ENCODE measurements at regions not wholly inside any gene's neighbourhood (a gene's known extent, or its start where the extent isn't known, plus 50 kb on each side); places are given as distances from the start of the nearest gene placed in this dataset.

DNA sequence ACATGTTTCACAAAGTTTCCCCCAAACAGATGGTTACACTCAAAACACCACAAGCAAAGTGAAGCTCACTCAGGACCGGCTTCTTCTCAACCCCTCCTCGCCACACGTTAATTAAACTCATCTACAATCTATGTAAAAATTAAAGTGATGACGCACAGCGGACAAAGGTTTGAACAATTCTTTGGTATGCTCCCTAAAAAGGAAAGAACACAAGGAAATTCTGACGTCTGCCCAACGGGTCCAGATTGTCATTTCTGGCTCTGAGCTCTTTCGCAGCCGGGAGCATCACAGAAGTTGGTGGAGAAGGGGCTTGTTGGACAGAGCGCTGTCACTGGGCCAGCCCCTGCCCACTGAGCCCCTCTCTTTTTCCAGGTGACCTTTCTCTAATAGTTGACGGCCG, 173.7 kb upstream of the CHRNA7 start:
- FAIRE-seq, result no peak
- SMC1A ChIA-PET (ENCODE audit: uncharacterized antibody, unreplicated experiment), result no interaction called here
- TF ChIP-seq HDAC2 (IDR thresholded peaks at IDR 0.05) (no peak), POLR2AphosphoS2 (IDR thresholded peaks at IDR 0.05; ENCODE audit: low read depth, low read length) (no peak), E4F1 (IDR thresholded peaks at IDR 0.05; ENCODE audit: borderline replicate concordance, partially characterized antibody) (no peak), TARDBP (IDR thresholded peaks at IDR 0.05; ENCODE audit: borderline replicate concordance) (no peak), RUNX3 (IDR thresholded peaks at IDR 0.05; ENCODE audit: low read length) (no peak), SIN3A (IDR thresholded peaks at IDR 0.05; ENCODE audit: low read depth, low read length) (no peak), ZNF592 (IDR thresholded peaks at IDR 0.05) (no peak), RBBP5 (conservative IDR thresholded peaks at IDR 0.05) (no peak), LARP7 (IDR thresholded peaks at IDR 0.05) (no peak), FOXK2 (IDR thresholded peaks at IDR 0.05) (no peak), SIX5 (IDR thresholded peaks at IDR 0.05; ENCODE audit: low read depth, low read length, severe bottlenecking) (no peak), ATF7 (IDR thresholded peaks at IDR 0.05; ENCODE audit: low read depth) (no peak), SUZ12 (IDR thresholded peaks at IDR 0.05; ENCODE audit: unreplicated experiment) (no peak), ZNF24 (IDR thresholded peaks at IDR 0.05) (no peak)
- TF ChIP-seq, protein P1, sequence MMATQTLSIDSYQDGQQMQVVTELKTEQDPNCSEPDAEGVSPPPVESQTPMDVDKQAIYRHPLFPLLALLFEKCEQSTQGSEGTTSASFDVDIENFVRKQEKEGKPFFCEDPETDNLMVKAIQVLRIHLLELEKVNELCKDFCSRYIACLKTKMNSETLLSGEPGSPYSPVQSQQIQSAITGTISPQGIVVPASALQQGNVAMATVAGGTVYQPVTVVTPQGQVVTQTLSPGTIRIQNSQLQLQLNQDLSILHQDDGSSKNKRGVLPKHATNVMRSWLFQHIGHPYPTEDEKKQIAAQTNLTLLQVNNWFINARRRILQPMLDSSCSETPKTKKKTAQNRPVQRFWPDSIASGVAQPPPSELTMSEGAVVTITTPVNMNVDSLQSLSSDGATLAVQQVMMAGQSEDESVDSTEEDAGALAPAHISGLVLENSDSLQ (IDR thresholded peaks at IDR 0.05), result no peak
- TF ChIP-seq, protein P2, sequence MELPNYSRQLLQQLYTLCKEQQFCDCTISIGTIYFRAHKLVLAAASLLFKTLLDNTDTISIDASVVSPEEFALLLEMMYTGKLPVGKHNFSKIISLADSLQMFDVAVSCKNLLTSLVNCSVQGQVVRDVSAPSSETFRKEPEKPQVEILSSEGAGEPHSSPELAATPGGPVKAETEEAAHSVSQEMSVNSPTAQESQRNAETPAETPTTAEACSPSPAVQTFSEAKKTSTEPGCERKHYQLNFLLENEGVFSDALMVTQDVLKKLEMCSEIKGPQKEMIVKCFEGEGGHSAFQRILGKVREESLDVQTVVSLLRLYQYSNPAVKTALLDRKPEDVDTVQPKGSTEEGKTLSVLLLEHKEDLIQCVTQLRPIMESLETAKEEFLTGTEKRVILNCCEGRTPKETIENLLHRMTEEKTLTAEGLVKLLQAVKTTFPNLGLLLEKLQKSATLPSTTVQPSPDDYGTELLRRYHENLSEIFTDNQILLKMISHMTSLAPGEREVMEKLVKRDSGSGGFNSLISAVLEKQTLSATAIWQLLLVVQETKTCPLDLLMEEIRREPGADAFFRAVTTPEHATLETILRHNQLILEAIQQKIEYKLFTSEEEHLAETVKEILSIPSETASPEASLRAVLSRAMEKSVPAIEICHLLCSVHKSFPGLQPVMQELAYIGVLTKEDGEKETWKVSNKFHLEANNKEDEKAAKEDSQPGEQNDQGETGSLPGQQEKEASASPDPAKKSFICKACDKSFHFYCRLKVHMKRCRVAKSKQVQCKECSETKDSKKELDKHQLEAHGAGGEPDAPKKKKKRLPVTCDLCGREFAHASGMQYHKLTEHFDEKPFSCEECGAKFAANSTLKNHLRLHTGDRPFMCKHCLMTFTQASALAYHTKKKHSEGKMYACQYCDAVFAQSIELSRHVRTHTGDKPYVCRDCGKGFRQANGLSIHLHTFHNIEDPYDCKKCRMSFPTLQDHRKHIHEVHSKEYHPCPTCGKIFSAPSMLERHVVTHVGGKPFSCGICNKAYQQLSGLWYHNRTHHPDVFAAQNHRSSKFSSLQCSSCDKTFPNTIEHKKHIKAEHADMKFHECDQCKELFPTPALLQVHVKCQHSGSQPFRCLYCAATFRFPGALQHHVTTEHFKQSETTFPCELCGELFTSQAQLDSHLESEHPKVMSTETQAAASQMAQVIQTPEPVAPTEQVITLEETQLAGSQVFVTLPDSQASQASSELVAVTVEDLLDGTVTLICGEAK (IDR thresholded peaks at IDR 0.05; ENCODE audit: borderline replicate concordance), result no peak

More for the DNA sequence above, 173.7 kb upstream of the CHRNA7 start:
- no peaks in the 10 kb centered on the region for H3K4me1 ChIP-seq (ENCODE audit: control insufficient read depth, insufficient read depth, low read length)
- no peak overlapping the region for H3K27ac ChIP-seq (ENCODE audit: control insufficient read depth, insufficient read depth)
- no peaks in the 10 kb centered on the region for H3K9me3 ChIP-seq (replicated peaks; ENCODE audit: control insufficient read depth, insufficient read depth, low read length)
- ChIA-PET RAD21 (ENCODE audit: unreplicated experiment) (no interaction called here), POLR2A (no interaction called here), CTCF (no interaction called here)
- ATAC-seq (no peak), DNase-seq (ENCODE audit: low read depth, low spot score) (no peak)
- H3K4me3 ChIP-seq, result no peak overlapping the region
- 0 out of 4 replicates have a peak, but pooled peaks cover 0 to 2% of the 10 kb centered on the region in 2 experiments for H3K27me3 ChIP-seq (replicated peaks in 1 of 2; ENCODE audit: control insufficient read depth in 2 of 2, insufficient read depth in 2 of 2, low read length in 1 of 2)
- no TSS peak for BruUV-seq (replicated peaks)
- H3K79me2 ChIP-seq (ENCODE audit: control insufficient read depth, insufficient read depth, low read length), result no peaks in the 10 kb centered on the region
- no peaks in the 10 kb centered on the region for H3K36me3 ChIP-seq (ENCODE audit: control insufficient read depth in 2 of 2, insufficient read depth in 2 of 2, low read length in 1 of 2)
- no peak overlapping the region for H2AFZ ChIP-seq (ENCODE audit: control insufficient read depth, low read depth, low read length)
- intact Hi-C loops (cut with micrococcal nuclease; ENCODE audit: unreplicated experiment) (no loop called here), in situ Hi-C loops (cut with MboI) (no loop called here)
- H4K20me1 ChIP-seq (ENCODE audit: control insufficient read depth, insufficient read depth), result no peaks in the 10 kb centered on the region
- no peak overlapping the region for H3K4me2 ChIP-seq (ENCODE audit: control insufficient read depth, insufficient read depth)
- no peak overlapping the region for H3K9ac ChIP-seq (ENCODE audit: control insufficient read depth, insufficient read depth, low read length)
- WGBS (ENCODE audit: insufficient coverage, insufficient replicate concordance, low lambda C conversion rate, missing lambda C conversion rate), result 64% methylated on average over 12 of the region's 12 CpGs

Data from GM12878 (cell line).